Ammon's horn (tissue), 1 donor: ENCODE measurements at regions not wholly inside any gene's neighbourhood (a gene's known extent, or its start where the extent isn't known, plus 50 kb on each side); places are given as distances from the start of the nearest gene placed in this dataset.
"Not testable (repeated sequence)": the region's sequence is repeated elsewhere in the genome, so short reads cannot be mapped to it uniquely, and the experiment has no call there.

Experiments
- DNase-seq: peaks from one replicate; pipeline ENCODE4 v3.0.0-alpha.2; 2016; ENCODE audit warnings: low spot score

DNA sequence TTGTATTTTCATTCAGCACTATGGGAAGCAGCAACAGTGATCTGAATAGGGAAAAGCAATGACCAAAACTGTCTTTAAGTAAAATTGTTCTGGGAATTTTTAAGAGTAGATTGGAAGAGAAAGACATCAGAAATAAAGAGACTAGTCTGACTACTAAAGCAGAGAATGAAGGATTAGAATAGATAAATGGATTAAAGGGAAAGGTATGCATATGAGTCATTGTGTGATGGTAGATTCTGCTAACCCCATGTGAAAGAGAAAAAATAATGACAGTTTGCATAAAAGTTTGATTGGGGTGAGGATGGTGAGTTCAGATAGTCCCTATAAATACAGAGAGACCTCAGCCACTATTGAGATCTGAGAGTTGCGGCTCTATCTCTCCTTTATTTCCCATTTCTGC is 139.6 kb upstream of the DCC start:
- no peak for DNase-seq

- DNase-seq, result no peak
Measured at GRCh38 chr18:52200921-52201663, 138.9 kb upstream of the DCC start.

- no peak for DNase-seq
Measured at GRCh38 chr18:52208646-52209045, 131.4 kb upstream of the DCC start.

- no peak for DNase-seq
Measured at GRCh38 chr18:52216109-52216508, 123.9 kb upstream of the DCC start.

DNA sequence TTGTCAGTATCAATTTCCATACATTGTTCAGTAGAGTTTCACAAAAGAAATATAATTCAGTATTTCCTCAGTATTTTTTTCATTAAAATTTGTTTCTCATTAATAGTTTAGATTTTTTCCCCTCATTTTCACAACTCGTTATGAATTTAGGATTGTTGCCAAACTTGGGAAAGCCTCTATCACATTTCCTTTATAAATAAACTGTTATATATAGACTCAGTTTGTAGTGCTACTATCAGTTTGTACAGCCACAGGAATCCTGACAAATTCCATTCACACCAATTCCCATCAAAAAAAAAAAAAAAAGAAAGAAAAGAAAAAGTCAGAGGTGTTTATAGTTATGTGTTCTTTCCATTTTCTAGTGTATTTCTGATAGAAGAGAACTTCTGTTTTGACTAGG is 123.3 kb upstream of the DCC start:
- no peak for DNase-seq

DNA sequence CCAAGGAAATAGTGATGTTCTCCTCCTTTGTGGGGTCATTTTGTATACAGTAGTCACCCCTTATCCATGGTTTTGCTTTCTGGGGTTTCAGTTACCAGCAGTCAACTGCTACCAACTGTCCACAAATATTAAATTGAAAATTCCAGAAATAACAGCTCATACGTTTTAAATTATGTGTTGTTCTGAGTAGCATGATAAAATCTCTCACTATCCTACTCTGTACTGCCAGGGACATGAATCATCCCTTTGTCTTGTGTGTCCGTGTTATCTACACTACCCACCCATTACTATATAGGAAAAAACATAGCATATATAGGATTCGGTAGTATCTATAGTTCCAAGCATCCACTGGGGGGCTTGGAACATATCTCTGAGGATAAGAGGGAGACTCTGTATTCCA is 120.9 kb upstream of the DCC start:
- no peak for DNase-seq

- DNase-seq, result no peak
Measured at GRCh38 chr18:52220062-52220591, 119.9 kb upstream of the DCC start.

DNA sequence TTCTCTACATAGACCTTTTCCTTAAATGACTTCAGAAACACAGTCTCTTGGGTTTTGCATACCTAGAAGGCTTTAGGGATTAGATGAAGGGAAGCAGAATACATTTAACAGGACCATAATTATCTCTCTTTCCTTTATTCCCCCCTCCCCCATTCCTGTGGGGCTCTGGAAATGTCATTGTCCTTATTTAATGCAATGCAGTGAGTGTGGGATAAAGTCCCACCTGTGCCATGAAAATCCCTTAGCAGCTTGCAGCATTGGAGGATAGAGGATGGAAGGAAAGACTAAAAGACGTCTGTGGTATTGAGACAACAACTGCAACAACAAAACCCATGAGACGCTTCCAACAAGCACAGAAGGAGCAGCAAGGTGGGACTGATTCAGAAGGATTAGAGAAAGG is 117.8 kb upstream of the DCC start:
- no peak for DNase-seq

DNA sequence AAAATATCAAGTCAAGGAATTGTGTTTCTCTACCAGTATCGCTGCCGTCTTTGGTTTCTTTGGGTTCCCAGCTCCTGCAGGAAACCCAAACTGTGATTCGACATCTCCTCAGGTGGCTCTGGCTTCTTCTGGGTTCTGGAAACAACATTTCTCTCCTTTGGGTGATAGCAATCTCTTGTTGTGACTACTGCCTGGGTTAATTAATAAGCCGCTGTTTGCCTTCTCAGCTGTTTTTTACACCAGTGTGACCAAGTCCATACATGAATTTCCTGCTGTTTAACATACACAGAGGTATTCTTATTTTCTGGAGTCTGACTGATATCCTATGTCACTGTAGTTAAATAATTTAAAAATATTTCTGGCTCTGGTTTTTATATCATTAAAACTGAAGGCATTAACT is 112.5 kb upstream of the DCC start:
- no peak for DNase-seq

DNA sequence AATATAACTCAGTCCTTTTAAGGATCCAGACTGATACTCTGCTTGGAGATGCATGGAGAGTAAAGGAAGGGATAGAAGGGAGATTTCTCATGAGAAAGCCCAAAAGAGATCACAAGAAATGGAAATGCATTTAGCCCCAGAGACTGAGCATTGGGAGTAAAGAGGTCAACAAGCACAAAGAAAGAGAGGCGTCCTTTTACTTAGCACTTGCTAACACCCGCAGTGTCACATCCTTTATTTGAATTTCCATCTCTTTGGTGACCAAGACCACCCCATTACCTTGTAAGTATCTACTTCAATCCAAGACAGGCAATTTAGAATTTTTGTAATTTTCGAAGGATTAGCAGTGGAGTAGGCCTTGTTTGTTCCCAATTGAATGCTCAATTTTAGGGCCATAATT is 111.8 kb upstream of the DCC start:
- DNase-seq, result no peak

DNA sequence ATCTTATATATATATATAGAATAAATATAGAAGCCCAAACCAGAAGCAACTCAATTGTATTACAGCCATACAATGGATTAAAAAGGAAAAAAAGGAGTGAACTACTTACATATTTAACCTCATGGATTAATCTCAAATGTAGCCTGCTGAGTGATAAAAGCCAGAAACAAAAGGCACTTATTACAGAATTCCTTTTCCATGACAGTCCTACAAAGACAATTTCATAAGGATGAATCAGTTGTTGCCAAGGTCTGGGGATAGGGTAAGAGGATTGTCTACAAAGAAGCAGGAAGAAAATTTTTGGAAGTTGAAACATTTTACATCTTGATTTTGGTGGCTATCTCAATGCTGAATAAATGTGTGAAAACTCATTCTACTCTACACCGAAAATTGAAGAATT is 103.9 kb upstream of the DCC start:
- DNase-seq, result no peak

- no peak for DNase-seq
Measured at GRCh38 chr18:52237551-52237950, 102.4 kb upstream of the DCC start.

GRCh38 chr18:52242711-52243110 is 97.3 kb upstream of the DCC start:
- DNase-seq, result no peak

GRCh38 chr18:52244658-52245057 is 95.3 kb upstream of the DCC start:
- DNase-seq, result no peak

DNA sequence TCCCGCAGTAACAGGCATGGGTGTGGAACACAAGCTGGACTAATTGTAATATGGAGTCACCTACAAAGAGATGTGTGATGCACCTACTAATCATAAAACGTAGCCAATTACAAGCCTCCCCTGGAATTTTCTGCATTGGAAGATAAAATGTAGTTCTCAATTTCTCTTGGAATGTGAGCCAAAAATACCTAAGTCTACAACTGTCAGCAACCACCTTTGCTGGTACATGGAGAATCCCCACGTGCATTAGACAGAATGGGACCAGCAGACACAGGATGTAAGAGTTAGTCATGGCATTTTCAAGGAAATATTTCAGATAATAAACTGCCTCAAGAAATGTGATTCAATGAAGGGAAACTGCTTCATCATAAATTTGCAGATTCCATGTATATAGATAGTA is 85.6 kb upstream of the DCC start:
- no peak for DNase-seq

GRCh38 chr18:52257417-52257816 is 82.6 kb upstream of the DCC start:
- DNase-seq, result not testable (repeated sequence)

GRCh38 chr18:52275817-52276216 is 64.2 kb upstream of the DCC start:
- no peak for DNase-seq

DNA sequence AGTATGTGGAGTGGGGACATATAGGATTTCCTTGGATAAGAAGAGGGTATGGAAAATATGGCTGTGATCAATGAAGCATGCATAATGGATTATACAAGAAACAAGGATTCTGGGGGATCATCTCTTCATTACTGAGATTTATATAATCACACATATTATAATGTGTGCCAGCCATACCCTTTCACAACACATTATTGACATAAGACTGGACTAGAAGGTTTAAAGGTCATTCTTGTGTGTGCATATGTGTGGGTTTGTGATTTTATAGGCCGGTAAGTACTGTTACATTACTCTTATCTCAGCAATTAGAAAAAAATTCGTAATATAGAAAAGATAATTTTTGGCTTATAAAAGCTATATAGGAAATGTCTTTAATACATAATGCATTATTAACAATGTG is 62.2 kb upstream of the DCC start:
- DNase-seq, result no peak

DNA sequence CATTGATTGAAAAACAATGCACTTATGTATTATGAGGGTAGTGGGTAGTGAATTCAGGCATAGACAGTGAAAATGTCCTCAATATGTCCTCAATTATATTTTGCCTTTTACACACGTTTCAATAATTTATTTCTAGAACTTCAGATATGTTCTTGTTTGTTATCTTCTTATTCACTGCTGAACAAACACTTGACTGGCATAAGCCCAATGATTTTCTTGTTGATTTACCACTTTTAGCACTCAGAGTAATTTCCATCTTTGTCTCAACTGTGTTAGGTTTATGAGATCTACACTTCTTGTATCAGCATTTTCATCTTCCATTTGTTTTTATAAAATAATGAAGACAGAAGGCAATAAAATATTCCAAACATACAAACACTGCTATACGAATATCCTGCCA is 61.8 kb upstream of the DCC start:
- DNase-seq, result no peak

- no peak for DNase-seq
Measured at GRCh38 chr18:52280702-52281101, 59.3 kb upstream of the DCC start.

- DNase-seq, result no peak
Measured at GRCh38 chr18:52283927-52284326, 56.1 kb upstream of the DCC start.

- no peak for DNase-seq
Measured at GRCh38 chr18:52286675-52287074, 53.3 kb upstream of the DCC start.

DNA sequence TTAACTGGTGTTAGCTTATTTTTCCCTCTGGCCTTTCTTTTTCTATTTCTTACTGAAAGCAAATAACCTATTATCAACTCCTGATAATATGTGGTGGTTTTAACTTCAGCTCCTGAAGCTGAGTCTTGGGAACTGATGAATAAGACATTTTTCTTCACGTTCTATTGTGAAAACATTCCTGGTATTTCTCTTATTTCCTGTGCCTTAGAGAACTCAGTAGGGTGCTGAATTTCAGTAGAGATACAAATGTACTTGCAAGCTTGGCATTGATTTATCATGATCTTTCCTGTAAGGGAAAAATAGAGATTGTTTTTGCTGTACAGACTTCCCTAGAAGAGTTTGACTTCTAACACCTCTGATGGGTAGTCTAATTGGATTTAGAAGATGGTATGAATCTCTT is 52.8 kb upstream of the DCC start:
- no peak for DNase-seq

DNA sequence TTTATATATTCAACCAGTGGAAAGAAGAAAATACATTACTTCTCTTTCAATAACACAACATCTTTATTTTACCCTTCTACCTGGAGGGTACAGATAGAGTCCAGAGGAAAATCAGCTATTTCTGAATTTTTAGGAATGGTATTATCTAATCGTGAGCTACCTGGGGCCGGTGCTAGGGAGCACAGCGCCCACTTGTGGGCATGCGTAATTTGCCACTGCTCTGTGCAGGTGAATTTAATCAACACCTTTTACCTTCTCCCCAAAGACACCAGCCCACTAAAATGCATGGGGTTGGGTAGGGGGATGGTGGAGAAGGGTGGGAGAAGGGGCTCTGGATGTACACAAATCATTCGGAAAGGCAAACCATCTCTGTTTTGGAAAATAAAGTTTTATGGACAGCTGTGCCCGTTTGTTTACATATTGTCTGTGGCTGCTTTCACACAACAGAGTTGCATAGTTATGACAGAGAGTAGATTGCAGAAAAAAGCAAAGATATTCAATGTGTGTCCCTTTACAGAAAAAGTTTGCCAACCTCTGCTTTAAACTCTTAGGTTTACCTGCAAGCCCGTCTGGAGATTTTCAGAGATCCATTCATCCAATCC is 51.5 kb upstream of the DCC start:
- no peak for DNase-seq
